HepG2 (cell line): ENCODE measurements at regions not wholly inside any gene's neighbourhood (a gene's known extent, or its start where the extent isn't known, plus 50 kb on each side); places are given as distances from the start of the nearest gene placed in this dataset.

Source experiments
- ATAC-seq: fragments of 200-7000 bp; cut with Tn5 transposase; 3 replicates; pipeline ENCODE4 v1.9.1; 2020; ENCODE audit warnings: mild to moderate bottlenecking, moderate library complexity
- BruUV-seq: library from RNA; stranded (reverse); fragments of 400-500 nt; replicated peaks from 2 replicates; lab custom pipeline; 2021; lab: Mats Ljungman, UMichigan
- CTCF ChIA-PET: fragments of 300-600 bp; formaldehyde crosslinking; extraction: SDS; loops from one replicate; lab custom pipeline; 2021; ENCODE audit warnings: low total read pairs, inconsistent platforms, low intra/inter-chr PET ratio; lab: Yijun Ruan, JAX
- POLR2A ChIA-PET: fragments of 350-600 bp; sonication (Branson Sonifier 250); formaldehyde crosslinking; loops from one replicate; lab custom pipeline; 2020; ENCODE audit warnings: antibody characterized with exemption, inconsistent platforms; lab: Yijun Ruan, JAX
- DNase-seq: peaks from one replicate; pipeline ENCODE4 v3.0.0-alpha.2; 2015; ENCODE audit warnings: low spot score
- FAIRE-seq: peaks from 3 replicates; lab custom pipeline; 2011; peaks lifted over from hg19 to GRCh38; lab: Jason Lieb, UNC
- H2AFZ ChIP-seq: one replicate; pipeline ENCODE4 v1.6.1; 2011; ENCODE audit warnings: low read length, inconsistent platforms
- H3K27ac ChIP-seq: fragments of 300-600 bp; 3 replicates; pipeline ENCODE4 v1.8.0; 2011; ENCODE audit warnings: mixed run types, mild to moderate bottlenecking, mixed read lengths, low read length, inconsistent platforms; ENCODE audit not compliant: insufficient read depth; ENCODE audit errors: extremely low read length
- H3K27me3 ChIP-seq, 2 experiments: fragments of 200-600 bp in 1 of 2; 2 replicates in 1 of 2; 3 replicates in 1 of 2; pipeline versions ENCODE4 v1.6.0 to v1.8.0; 2011; ENCODE audit warnings: low read length in 2 of 2, mild to moderate bottlenecking in 2 of 2, moderate library complexity in 2 of 2, inconsistent platforms in 1 of 2; ENCODE audit not compliant: insufficient read depth in 2 of 2, control insufficient read depth in 1 of 2
- H3K36me3 ChIP-seq, 2 experiments: fragments of 200-600 bp in 1 of 2; replicated peaks in 1 of 2; 2 replicates in 1 of 2; 3 replicates in 1 of 2; pipeline versions ENCODE4 v1.5.1 to v1.8.0; 2011; ENCODE audit warnings: low read length in 2 of 2, inconsistent platforms in 1 of 2; ENCODE audit not compliant: insufficient read depth in 2 of 2, control insufficient read depth in 1 of 2
- H3K4me1 ChIP-seq: 2 replicates; pipeline ENCODE4 v1.5.1; 2012; ENCODE audit warnings: low read length, inconsistent platforms; ENCODE audit not compliant: insufficient read depth
- H3K4me2 ChIP-seq: 2 replicates; pipeline ENCODE4 v1.6.0; 2011; ENCODE audit warnings: low read depth, low read length, inconsistent platforms
- H3K4me3 ChIP-seq, 3 experiments: fragments of 200-600 bp in 1 of 3; sonication (generic), shearing (Covaris generic) in 1 of 3; replicated peaks in 1 of 3; 2 replicates each; pipeline ENCODE4 v1.5.1; 2011 to 2016; ENCODE audit warnings: low read length in 3 of 3, inconsistent platforms in 2 of 3, low read depth in 2 of 3, mild to moderate bottlenecking in 2 of 3, control low read depth in 1 of 3, mixed read lengths in 1 of 3; ENCODE audit not compliant: insufficient read depth in 1 of 3
- H3K79me2 ChIP-seq: one replicate; pipeline ENCODE4 v1.6.1; 2011; ENCODE audit warnings: low read length, inconsistent platforms; ENCODE audit not compliant: insufficient read depth
- H3K9ac ChIP-seq: 2 replicates; pipeline ENCODE4 v1.6.0; 2011; ENCODE audit warnings: mild to moderate bottlenecking, low read depth, low read length, inconsistent platforms; ENCODE audit not compliant: insufficient read depth
- H3K9me3 ChIP-seq: 2 replicates; pipeline ENCODE4 v1.5.1; 2012; ENCODE audit warnings: mild to moderate bottlenecking, low read length
- H4K20me1 ChIP-seq: 2 replicates; pipeline ENCODE4 v1.6.0; 2011; ENCODE audit warnings: inconsistent platforms, mild to moderate bottlenecking, low read length, moderate library complexity; ENCODE audit not compliant: insufficient read depth
- AHDC1 ChIP-seq: sonication (generic); formaldehyde crosslinking; IDR thresholded peaks from 2 replicates; pipeline ENCODE4 v1.5.1; 2020; ENCODE audit warnings: mild to moderate bottlenecking, missing genetic modification reagents, borderline replicate concordance
- ARHGAP35 ChIP-seq: sonication (generic); formaldehyde crosslinking; IDR thresholded peaks from 2 replicates; pipeline ENCODE4 v1.9.0; 2022; ENCODE audit warnings: mild to moderate bottlenecking, inconsistent platforms, moderate library complexity, missing genetic modification reagents, borderline replicate concordance
- ATF1 ChIP-seq: IDR thresholded peaks from 2 replicates; pipeline ENCODE4 v1.6.1; 2016; ENCODE audit warnings: mild to moderate bottlenecking, control low read depth
- ATF6 ChIP-seq: sonication (generic); formaldehyde crosslinking; conservative IDR thresholded peaks from 2 replicates; pipeline ENCODE4 v1.4.0; 2020; ENCODE audit warnings: missing genetic modification reagents
- DMAP1 ChIP-seq: IDR thresholded peaks from 2 replicates; pipeline ENCODE4 v1.6.1; 2016
- HNF1B ChIP-seq: sonication (generic); formaldehyde crosslinking; IDR thresholded peaks from 2 replicates; pipeline ENCODE4 v1.5.1; 2020; ENCODE audit warnings: mild to moderate bottlenecking, moderate library complexity, missing genetic modification reagents
- KDM2A ChIP-seq: sonication (generic); formaldehyde crosslinking; IDR thresholded peaks from 2 replicates; pipeline ENCODE4 v1.4.0; 2020; ENCODE audit warnings: low read depth, missing genetic modification reagents, borderline replicate concordance
- PAF1 ChIP-seq: IDR thresholded peaks from 2 replicates; pipeline ENCODE4 v1.6.1; 2016; ENCODE audit warnings: missing genetic modification reagents, missing compliant biosample characterization
- YEATS4 ChIP-seq: sonication (generic); formaldehyde crosslinking; IDR thresholded peaks from 2 replicates; pipeline ENCODE4 v1.4.0; 2020; ENCODE audit warnings: missing genetic modification reagents, borderline replicate concordance
- ZBTB10 ChIP-seq: sonication (generic); formaldehyde crosslinking; IDR thresholded peaks from 2 replicates; pipeline ENCODE4 v1.4.0; 2020; ENCODE audit warnings: missing genetic modification reagents, borderline replicate concordance
- ZNF441 ChIP-seq: sonication (generic); formaldehyde crosslinking; IDR thresholded peaks from 2 replicates; pipeline ENCODE4 v1.7.0; 2021; ENCODE audit warnings: missing genetic modification reagents, borderline replicate concordance
- WGBS: methylation state at CpG from one replicate; pipeline ENCODE4 v1.1.6; 2017; ENCODE audit warnings: low lambda C conversion rate; 5-methylcytosine and 5-hydroxymethylcytosine counted together
- in situ Hi-C: cut with HindIII; loops from 2 replicates; pipeline ENCODE4 v1.10.0; 2017; ENCODE audit warnings: low pct_unique_long_range_greater_than_20kb; ENCODE audit not compliant: extremely low pct_ligation_motif_present
- intact Hi-C: fragments of 100-400 bp; cut with micrococcal nuclease; formaldehyde crosslinking; loops from one replicate; pipeline ENCODE4 v1.10.0; 2022; ENCODE audit not compliant: unreplicated experiment

GRCh38 chr2:104938231-104938941, 84.5 kb downstream of the POU3F3 start:
- H3K4me1 ChIP-seq, result peaks cover 8% of the 10 kb centered on the region; the same call in 1 of the 2 replicates
- H4K20me1 ChIP-seq, result no peaks in the 10 kb centered on the region
- ATAC-seq (no peak), FAIRE-seq (no peak), DNase-seq (no peak)
- no peak overlapping the region for H3K4me3 ChIP-seq
- H3K27me3 ChIP-seq, result peaks cover 0 to 32% of the 10 kb centered on the region in 2 experiments; a peak in 3 of 5 replicates
- no peak overlapping the region for H2AFZ ChIP-seq
- ChIA-PET CTCF (no interaction called here), POLR2A (no interaction called here)
- no peak overlapping the region for H3K27ac ChIP-seq
- in situ Hi-C loops, result loop anchor here (25.0 kb wide), 1 partner anchor 1776 kb away; no protein-coding TSS in a partner anchor
- no peaks in the 10 kb centered on the region for H3K36me3 ChIP-seq
- intact Hi-C loops, result no loop called here
- H3K79me2 ChIP-seq, result no peaks in the 10 kb centered on the region
- no peak overlapping the region for H3K9ac ChIP-seq
- H3K9me3 ChIP-seq, result no peaks in the 10 kb centered on the region
- BruUV-seq, result no TSS peak
- 44% methylated on average over 10 of the region's 10 CpGs for WGBS
- H3K4me2 ChIP-seq, result no peak overlapping the region
- TF ChIP-seq ATF6 (CRISPR knock-in tag), result no peak
- no peak for TF ChIP-seq HNF1B (CRISPR knock-in tag)
- no peak for TF ChIP-seq ZNF441 (CRISPR knock-in tag)
- no peak for TF ChIP-seq ZBTB10
- TF ChIP-seq ARHGAP35, result no peak
- no peak for TF ChIP-seq AHDC1 (CRISPR knock-in tag)
- TF ChIP-seq DMAP1 (CRISPR knock-in tag), result no peak
- TF ChIP-seq PAF1 (CRISPR knock-in tag), result no peak
- no peak for TF ChIP-seq KDM2A (CRISPR knock-in tag)
- TF ChIP-seq YEATS4 (CRISPR knock-in tag), result no peak
- TF ChIP-seq ATF1 (CRISPR knock-in tag), result no peak
